Heart left ventricle (tissue), 13 donors: ENCODE measurements at regions not wholly inside any gene's neighbourhood (a gene's known extent, or its start where the extent isn't known, plus 50 kb on each side); places are given as distances from the start of the nearest gene placed in this dataset.

Experiments
- POLR2A ChIP-seq, 2 donors: fragments of 450-650 bp; IDR thresholded peaks; one replicate each; pipeline ENCODE4 v1.6.1; 2017; ENCODE audit warnings: antibody characterized with exemption in 2 of 2, mild to moderate bottlenecking in 2 of 2, moderate library complexity in 2 of 2
- TF ChIP-seq, protein P1 (sequence below), 12 donors: fragments of 200-600 bp; sonication (generic) in 4 of 12; IDR thresholded peaks; one replicate each; pipeline versions ENCODE4 v1.5.0 to v1.8.0; 2018 to 2022; ENCODE audit warnings: antibody characterized with exemption in 12 of 12, mild to moderate bottlenecking in 5 of 12
- donor health status: ischemic (EF 13 %, LVEDD 7.1; RV severe dilation, severe dysfunction).
- donor health status: DM: no; HTN: yes; CAD: no.
- donor health status: DM: no; HTN: no; CAD: no.
- donor health status: ischemic (EF 25% LVEDD 6.9; RV normal size, moderate dysfunction).
- donor health status: ischemic (EF 25% LVEDD 5.7; RV mildly dilated, moderate dysfunction).
- donor health status: ischemic (EF 35%, LVEDD 5.7; RV mildly dilated, moderate dysfunction).
- donor health status: nonischemic (EF 11% LVEDD 7.7; RV severe dilation, severe dysfunction).
- donor health status: DM: yes; HTN: yes; CAD: no.
- donor health status: PGD.
- donor health status: ischemic (EF 29% LVEDD 5.4; RV normal size, mild dysfunction).
- donor health status: nonischemic (EF 23%, LVEDD 6.1; RV moderate dilation, normal function).

DNA sequence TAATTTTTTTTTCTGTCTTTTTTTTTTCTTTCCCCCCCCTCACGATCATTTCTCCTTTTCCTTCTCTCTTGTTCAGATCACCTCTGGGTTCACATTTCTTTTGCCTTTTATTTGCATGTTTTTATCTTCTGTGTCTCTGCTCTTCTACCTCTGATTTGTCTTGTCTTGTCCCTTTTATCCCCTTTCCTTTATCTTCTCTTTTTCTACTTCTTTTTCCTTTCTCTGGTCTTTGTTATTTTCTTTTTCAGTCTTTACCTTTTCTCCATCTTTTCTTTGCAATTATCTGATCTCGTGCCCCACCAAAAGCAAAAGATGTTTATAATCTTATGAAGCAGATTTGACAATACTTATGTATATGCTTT, 77.8 kb upstream of the RAP1B start:
- no peak for TF ChIP-seq POLR2A (IDR thresholded peaks at IDR 0.05)
- TF ChIP-seq, protein P1, sequence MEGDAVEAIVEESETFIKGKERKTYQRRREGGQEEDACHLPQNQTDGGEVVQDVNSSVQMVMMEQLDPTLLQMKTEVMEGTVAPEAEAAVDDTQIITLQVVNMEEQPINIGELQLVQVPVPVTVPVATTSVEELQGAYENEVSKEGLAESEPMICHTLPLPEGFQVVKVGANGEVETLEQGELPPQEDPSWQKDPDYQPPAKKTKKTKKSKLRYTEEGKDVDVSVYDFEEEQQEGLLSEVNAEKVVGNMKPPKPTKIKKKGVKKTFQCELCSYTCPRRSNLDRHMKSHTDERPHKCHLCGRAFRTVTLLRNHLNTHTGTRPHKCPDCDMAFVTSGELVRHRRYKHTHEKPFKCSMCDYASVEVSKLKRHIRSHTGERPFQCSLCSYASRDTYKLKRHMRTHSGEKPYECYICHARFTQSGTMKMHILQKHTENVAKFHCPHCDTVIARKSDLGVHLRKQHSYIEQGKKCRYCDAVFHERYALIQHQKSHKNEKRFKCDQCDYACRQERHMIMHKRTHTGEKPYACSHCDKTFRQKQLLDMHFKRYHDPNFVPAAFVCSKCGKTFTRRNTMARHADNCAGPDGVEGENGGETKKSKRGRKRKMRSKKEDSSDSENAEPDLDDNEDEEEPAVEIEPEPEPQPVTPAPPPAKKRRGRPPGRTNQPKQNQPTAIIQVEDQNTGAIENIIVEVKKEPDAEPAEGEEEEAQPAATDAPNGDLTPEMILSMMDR (IDR thresholded peaks at IDR 0.05), result no peak
